Loucy (cell line): ENCODE measurements at regions not wholly inside any gene's neighbourhood (a gene's known extent, or its start where the extent isn't known, plus 50 kb on each side); places are given as distances from the start of the nearest gene placed in this dataset.

Experiments
- EZH2phosphoT487 ChIP-seq: fragments of 200-600 bp; IDR thresholded peaks from 2 replicates; pipeline ENCODE4 v1.6.1; 2018; ENCODE audit warnings: antibody characterized with exemption, mild to moderate bottlenecking, moderate library complexity, borderline replicate concordance
- TF ChIP-seq, protein P1 (sequence below): fragments of 200-600 bp; sonication (generic); conservative IDR thresholded peaks from 2 replicates; pipeline ENCODE4 v1.5.1; 2014; ENCODE audit warnings: mild to moderate bottlenecking, antibody characterized with exemption, low read length

DNA sequence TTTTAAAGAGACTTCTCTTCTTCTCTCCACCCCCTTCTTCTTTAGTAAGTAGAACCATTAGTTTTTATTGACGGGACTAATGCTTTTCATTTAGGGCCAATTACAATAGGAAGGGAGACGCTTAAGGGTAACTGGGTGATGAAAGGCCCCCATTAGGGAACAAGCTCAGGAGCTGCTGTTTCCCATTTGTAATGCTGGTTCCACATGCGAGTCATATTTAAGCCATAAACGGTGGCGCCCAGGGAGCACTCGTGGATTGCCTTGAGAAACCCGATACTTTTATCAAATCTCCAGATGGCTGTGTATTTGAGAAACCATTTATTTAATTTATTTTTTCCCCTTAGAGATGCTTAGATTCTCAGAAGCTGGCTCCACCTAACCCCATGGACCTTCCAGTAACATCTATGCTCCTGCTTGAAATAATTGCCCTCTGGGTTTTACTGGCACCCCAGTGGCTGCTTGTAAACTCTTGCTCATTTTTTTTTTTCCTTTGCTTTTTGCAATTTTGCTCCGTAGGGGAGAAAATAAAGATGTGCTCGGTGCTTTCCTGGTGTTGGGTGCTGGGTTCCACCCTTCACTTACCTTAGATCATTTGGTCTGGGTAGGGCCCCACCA, 124.2 kb upstream of the MSX1 start:
- TF ChIP-seq EZH2phosphoT487, result no peak
- TF ChIP-seq, protein P1, sequence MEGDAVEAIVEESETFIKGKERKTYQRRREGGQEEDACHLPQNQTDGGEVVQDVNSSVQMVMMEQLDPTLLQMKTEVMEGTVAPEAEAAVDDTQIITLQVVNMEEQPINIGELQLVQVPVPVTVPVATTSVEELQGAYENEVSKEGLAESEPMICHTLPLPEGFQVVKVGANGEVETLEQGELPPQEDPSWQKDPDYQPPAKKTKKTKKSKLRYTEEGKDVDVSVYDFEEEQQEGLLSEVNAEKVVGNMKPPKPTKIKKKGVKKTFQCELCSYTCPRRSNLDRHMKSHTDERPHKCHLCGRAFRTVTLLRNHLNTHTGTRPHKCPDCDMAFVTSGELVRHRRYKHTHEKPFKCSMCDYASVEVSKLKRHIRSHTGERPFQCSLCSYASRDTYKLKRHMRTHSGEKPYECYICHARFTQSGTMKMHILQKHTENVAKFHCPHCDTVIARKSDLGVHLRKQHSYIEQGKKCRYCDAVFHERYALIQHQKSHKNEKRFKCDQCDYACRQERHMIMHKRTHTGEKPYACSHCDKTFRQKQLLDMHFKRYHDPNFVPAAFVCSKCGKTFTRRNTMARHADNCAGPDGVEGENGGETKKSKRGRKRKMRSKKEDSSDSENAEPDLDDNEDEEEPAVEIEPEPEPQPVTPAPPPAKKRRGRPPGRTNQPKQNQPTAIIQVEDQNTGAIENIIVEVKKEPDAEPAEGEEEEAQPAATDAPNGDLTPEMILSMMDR, result no peak
